Stimulated activated effector memory CD8-positive, alpha-beta T cell treated with anti-CD3 and anti-CD28 coated beads, Interleukin-12 subunit alpha, Interleukin-12 subunit beta, amount 100 ng/mL, for 72 hours (primary cell): ENCODE measurements at regions not wholly inside any gene's neighbourhood (a gene's known extent, or its start where the extent isn't known, plus 50 kb on each side); places are given as distances from the start of the nearest gene placed in this dataset.

Experiments
- ATAC-seq: fragments of 150-1000 bp; cut with Tn5 transposase; 2 replicates; pipeline ENCODE4 v1.10.0; 2021
- DNase-seq, 2 donors: peaks; one replicate each; pipeline ENCODE4 v3.0.0; 2021 to 2022; ENCODE audit warnings: low spot score in 2 of 2
- H3K27ac Mint-ChIP-seq: one replicate; pipeline ENCODE4 v1.8.0; 2022; ENCODE audit warnings: mild to moderate bottlenecking, mixed read lengths
- H3K36me3 Mint-ChIP-seq: one replicate; pipeline ENCODE4 v1.8.0; 2022; ENCODE audit warnings: mild to moderate bottlenecking, mixed read lengths
- H3K4me1 Mint-ChIP-seq: one replicate; pipeline ENCODE4 v1.8.0; 2022; ENCODE audit warnings: mixed read lengths
- H3K4me3 Mint-ChIP-seq: one replicate; pipeline ENCODE4 v1.8.0; 2022; ENCODE audit warnings: mild to moderate bottlenecking, mixed read lengths
- H3K9me3 Mint-ChIP-seq: one replicate; pipeline ENCODE4 v1.8.0; 2022; ENCODE audit warnings: mixed read lengths

DNA sequence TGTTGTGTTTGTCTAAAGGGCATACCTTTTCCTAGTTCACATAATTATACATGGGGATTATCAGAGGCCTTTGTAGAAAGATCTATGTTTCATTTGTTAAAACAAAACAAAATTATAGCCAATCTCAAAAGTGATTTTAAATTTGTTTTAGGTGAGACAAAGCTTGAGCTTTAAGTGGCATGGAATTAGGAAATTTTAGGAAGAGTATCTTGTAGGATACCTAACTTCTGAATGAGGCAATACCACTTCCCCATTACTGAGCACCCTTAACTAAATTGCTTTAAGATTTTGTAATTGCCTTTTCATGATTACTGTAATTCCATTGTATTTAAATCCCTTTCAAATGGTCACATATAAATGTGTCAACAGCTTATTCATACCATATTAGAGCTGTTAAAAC is 775.6 kb downstream of the NR2F1-AS1 start:
- Mint-ChIP-seq H3K4me3 (no peak overlapping the region), H3K4me1 (no peaks in the 10 kb centered on the region), H3K9me3 (peaks cover 3% of the 10 kb centered on the region), H3K27ac (no peak overlapping the region), H3K36me3 (no peaks in the 10 kb centered on the region)
- no peak for DNase-seq
- ATAC-seq, result no peak

DNA sequence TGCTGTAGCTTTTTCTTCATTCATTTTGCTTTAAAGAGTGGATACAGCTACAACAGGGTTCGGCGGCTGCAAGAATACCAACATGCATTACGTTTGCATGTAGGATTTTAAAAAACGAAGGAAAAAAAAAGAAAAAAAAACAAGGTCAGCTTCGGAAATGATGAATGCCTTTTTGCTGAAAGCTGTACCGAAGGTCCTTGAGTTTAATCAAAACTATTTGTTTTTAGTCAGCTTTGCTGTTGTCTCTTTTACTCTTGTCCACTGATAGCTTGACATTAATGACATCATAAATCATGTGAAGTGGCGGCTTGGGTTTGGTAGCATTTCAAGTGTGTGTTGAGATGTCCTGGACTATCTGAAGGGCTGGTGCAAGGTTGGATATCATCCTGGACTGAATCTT is 779.1 kb downstream of the NR2F1-AS1 start:
- no peak for ATAC-seq

DNA sequence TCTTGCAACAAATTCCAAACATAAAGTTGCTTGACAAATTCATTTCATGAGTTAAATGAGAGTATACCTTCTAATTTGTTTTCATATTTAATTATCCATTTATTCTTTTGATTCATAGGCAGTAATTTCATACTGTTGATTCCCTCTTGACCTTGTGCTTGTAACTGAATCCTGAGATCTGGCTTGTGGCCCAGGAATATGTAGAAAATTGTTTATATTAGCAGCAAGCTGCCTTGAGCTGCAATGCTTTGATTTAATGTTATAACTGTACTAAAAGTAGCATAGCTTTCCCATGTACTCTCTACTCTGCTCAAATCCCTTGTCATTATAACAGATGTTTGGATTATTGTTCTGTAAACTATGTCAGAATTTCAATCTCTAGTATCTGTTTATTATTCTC is 780.7 kb downstream of the NR2F1-AS1 start:
- Mint-ChIP-seq H3K27ac (no peak overlapping the region), H3K9me3 (peaks cover 10% of the 10 kb centered on the region), H3K4me3 (no peak overlapping the region), H3K4me1 (no peaks in the 10 kb centered on the region), H3K36me3 (no peaks in the 10 kb centered on the region)
- ATAC-seq (no peak), DNase-seq (no peak)

More for the DNA sequence above, 779.1 kb downstream of the NR2F1-AS1 start:
- Mint-ChIP-seq H3K36me3 (no peaks in the 10 kb centered on the region), H3K4me3 (no peak overlapping the region), H3K27ac (no peak overlapping the region), H3K9me3 (peaks cover 3% of the 10 kb centered on the region), H3K4me1 (no peaks in the 10 kb centered on the region)
- DNase-seq, result no peak

DNA sequence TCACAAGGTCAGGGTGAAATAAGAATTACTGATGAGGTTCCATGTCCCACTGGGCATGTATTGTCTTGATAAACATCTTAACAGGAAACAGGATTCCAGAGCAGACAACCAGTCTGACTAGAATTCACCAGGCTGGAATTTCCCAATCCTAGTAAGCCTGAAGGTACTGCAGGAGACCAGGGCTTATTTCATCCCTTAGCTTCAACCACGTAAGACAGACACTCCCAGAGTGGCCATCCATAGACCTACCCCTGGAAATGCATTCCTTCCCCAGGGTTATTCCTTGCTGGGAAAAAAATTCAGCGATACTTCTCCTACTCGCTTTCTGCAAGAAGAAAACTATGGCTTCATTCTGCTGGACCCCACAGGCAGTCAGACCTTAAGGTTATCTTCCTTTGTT is 785.4 kb downstream of the NR2F1-AS1 start:
- Mint-ChIP-seq H3K36me3 (no peaks in the 10 kb centered on the region), H3K27ac (no peak overlapping the region), H3K9me3 (peaks cover 23% of the 10 kb centered on the region), H3K4me3 (no peak overlapping the region), H3K4me1 (no peaks in the 10 kb centered on the region)
- ATAC-seq, result no peak
- DNase-seq, result no peak

DNA sequence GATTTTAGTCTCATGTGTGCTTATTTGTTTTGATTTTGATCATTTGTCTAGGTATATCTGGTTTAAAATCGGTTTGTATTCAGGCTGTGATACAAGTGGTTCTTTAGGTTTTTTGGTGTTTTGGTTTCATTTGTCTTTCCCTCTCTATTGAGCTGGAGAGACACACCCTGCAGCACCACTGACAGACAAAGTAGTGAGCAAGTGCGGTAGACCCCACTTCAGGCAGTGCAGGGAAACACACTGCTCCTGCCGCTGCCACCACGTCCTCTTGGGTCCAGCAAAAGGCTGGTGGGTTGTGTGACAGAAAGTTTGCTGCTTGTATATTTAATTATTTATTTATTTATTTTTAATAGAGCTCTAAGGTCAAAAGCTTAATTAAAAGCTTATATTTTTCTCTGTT is 801.0 kb downstream of the NR2F1-AS1 start:
- no peak for DNase-seq
- Mint-ChIP-seq H3K4me1 (no peaks in the 10 kb centered on the region), H3K36me3 (no peaks in the 10 kb centered on the region), H3K9me3 (peaks cover 8% of the 10 kb centered on the region), H3K4me3 (no peak overlapping the region), H3K27ac (no peak overlapping the region)
- no peak for ATAC-seq

DNA sequence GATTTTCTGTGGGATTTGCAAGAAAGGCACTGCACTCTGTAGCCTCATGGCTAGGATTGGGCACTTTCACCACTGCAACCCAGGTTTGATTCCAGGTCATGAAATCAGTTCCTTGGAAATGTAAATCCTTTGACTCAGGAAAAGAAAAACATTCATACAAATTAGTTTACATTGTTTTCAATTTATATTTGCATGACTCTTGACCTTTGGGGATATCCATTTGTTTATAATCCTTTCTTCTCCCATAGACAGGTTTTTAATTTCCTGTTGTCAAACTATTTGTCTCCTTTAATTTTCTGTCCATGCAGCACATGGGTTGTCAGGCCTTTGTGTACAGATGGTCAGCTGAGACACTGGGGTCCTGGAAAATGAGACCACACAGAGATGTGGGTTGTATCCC is 801.5 kb downstream of the NR2F1-AS1 start:
- Mint-ChIP-seq H3K4me1 (no peaks in the 10 kb centered on the region), H3K4me3 (no peak overlapping the region), H3K9me3 (peaks cover 9% of the 10 kb centered on the region), H3K27ac (no peak overlapping the region), H3K36me3 (no peaks in the 10 kb centered on the region)
- DNase-seq (no peak), ATAC-seq (no peak)

DNA sequence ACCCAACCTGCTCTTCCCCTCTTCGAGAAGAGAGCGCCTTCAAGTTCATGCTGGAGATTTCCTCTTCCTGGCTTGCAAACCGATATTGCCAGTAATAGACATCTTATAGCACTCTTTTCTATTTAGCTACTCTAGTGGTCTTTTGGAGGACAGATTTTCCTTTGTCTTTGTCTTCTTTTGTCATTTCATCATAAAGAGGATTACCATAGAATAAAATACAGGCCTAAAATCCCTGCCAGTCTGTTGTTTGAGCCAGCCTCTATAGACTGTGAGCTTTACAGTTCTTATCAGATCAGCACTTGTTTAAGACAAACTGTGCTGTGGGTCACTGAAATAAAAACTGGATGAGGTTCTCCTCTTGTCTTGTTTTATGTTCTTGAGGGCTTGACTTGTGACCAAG is 802.8 kb downstream of the NR2F1-AS1 start:
- ATAC-seq (no peak), DNase-seq (no peak)
- no peak overlapping the region for H3K27ac Mint-ChIP-seq
- no peaks in the 10 kb centered on the region for H3K4me1 Mint-ChIP-seq
- H3K9me3 Mint-ChIP-seq, result peaks cover 11% of the 10 kb centered on the region
- no peaks in the 10 kb centered on the region for H3K36me3 Mint-ChIP-seq
- H3K4me3 Mint-ChIP-seq, result no peak overlapping the region

DNA sequence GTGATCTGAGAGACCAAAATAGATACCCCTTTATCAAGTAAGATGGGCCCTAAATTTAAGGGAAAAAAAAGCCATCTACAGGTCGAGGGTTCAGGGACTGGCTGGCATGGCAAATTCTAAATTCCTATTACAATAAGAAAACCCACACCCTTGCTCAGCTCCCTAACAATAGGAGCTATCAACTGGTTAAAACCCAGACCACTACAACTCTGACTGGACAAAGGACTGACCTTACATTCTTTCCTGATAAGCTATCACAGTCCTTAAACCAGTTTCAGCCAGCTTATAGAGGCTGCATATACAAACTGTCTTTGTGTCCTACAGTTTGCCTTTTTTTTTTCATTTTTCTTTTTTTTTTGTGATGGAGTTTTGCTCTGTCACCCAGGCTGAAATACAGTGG is 803.6 kb downstream of the NR2F1-AS1 start:
- H3K4me3 Mint-ChIP-seq, result no peak overlapping the region
- H3K27ac Mint-ChIP-seq, result no peak overlapping the region
- DNase-seq, result no peak
- peaks cover 11% of the 10 kb centered on the region for H3K9me3 Mint-ChIP-seq
- no peaks in the 10 kb centered on the region for H3K4me1 Mint-ChIP-seq
- no peak for ATAC-seq
- H3K36me3 Mint-ChIP-seq, result no peaks in the 10 kb centered on the region

DNA sequence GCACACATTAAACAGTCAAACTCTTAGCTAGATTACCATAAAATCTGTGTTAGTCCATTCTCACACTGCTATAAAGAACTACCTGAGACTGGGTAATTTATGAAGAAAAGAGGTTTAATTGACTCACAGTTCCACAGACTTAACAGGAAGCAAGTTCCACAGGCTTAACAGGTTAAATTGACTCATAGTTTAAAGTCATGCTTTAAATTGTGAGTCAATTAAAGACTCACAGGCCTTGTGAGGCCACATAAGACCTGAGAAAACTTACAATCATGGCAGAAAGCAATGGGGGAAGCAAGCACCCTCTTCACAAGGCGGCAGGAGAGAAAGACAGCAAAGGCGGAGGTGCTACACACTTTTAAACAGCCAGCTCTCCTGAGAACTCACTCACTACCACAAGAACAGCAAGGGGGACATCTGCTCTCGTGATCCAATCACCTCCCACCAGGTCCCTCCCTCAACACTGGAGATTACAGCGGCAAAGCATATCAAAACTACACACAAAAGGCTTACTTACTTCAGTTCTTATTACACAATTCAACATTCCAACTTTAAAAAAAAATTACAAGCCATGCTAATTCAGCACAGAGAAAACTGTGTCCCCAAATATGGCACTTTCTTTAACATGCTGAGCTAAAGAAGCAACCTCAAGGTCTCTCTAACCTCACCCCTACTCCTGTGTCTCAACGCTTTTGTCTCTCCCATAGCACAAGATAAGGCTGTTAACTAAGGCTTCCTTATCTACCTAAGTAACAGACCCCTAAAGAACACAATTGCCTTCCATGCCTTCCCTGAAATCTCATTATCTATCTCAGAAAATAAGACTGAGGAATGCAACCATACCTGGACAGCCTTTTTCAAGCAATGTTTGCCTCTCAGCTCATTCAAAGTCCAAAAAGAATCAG is 805.1 kb downstream of the NR2F1-AS1 start:
- Mint-ChIP-seq H3K27ac (no peak overlapping the region), H3K9me3 (peaks cover 11% of the 10 kb centered on the region), H3K4me3 (no peak overlapping the region), H3K36me3 (no peaks in the 10 kb centered on the region), H3K4me1 (no peaks in the 10 kb centered on the region)
- ATAC-seq (no peak), DNase-seq (no peak)

DNA sequence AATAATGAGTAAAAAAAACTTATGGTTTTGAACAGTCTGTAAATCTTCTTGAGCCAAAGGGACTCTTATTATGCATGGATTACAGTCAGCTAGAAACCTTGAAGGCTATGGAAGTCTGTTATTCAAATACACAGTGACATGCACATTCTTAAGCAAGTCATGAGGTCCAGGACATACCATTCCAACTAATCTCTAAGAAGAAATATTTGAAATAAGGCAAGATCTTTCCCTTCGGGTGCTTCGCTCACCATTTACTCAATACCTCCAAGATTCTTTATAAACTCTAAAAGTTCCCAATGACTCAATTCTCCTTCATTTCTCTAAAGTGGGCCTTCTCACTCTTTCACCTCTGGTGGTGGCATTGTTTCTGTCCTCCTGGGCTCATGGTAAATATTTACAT is 811.0 kb downstream of the NR2F1-AS1 start:
- DNase-seq, result no peak
- peaks cover 11% of the 10 kb centered on the region for H3K9me3 Mint-ChIP-seq
- no peak for ATAC-seq
- H3K27ac Mint-ChIP-seq, result no peak overlapping the region
- H3K4me3 Mint-ChIP-seq, result no peak overlapping the region
- no peaks in the 10 kb centered on the region for H3K4me1 Mint-ChIP-seq
- H3K36me3 Mint-ChIP-seq, result no peaks in the 10 kb centered on the region

DNA sequence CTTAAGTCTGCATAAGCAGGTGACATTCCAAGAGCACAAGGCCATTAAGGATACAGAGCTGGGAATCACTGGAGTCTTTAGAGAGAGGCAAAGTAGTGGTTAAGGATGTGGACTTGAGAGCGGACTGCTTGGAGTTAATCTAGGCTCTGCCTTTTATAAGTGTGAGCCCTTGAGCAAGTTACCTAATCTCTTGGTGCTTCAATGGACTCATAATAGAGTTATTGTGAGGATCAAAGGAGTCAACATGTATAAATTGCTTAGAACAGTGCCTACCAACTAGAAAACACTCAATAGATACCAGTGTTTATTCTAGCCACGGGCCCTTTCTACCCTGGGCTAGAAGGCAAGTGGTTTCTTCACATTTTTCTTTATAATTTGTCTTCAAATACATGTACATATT is 819.4 kb downstream of the NR2F1-AS1 start:
- no peak for ATAC-seq
- H3K9me3 Mint-ChIP-seq, result peaks cover 4% of the 10 kb centered on the region
- H3K4me1 Mint-ChIP-seq, result no peaks in the 10 kb centered on the region
- no peak overlapping the region for H3K4me3 Mint-ChIP-seq
- H3K27ac Mint-ChIP-seq, result no peak overlapping the region
- H3K36me3 Mint-ChIP-seq, result no peaks in the 10 kb centered on the region
- DNase-seq, result no peak

DNA sequence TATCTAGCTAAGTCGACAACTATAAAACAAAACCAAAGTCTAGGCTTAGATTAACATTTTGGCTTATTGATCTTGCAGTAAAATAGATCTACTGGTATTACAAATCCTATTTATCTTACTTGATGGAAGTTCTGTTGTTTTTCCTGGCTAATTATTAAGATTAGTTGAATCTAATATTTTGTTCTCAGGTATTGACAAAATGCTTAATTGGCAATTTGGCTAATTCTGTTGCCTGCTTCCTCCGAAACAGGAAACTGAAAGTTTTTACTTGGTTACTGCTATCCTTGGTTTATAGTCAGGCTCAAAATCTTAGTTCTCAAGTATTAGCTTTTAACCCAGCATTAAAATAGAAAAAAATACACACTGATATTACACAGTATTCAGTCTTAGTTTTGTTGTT is 820.5 kb downstream of the NR2F1-AS1 start:
- Mint-ChIP-seq H3K9me3 (peaks cover 4% of the 10 kb centered on the region), H3K4me3 (no peak overlapping the region), H3K36me3 (no peaks in the 10 kb centered on the region), H3K27ac (no peak overlapping the region), H3K4me1 (no peaks in the 10 kb centered on the region)
- ATAC-seq, result no peak
- DNase-seq, result no peak

DNA sequence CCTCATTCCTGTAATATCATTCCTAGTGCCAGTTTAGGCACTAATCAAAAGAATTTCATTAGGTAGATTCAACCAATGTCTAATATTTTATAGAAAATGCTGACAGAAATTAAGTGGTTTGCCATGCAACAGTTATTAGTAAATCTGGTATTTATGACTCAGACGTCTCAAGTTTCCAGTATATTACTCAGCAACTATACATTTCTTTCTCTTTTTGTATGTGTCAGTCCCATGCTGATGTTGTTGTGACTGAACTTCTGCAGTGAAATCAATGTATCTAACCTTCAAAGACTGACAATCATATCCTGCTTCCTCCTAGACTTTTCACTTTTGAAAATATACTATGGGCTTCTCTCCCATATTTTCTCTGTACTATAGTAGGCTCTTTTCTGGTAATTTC is 822.5 kb downstream of the NR2F1-AS1 start:
- ATAC-seq (no peak), DNase-seq (no peak)
- H3K4me1 Mint-ChIP-seq, result no peaks in the 10 kb centered on the region
- H3K4me3 Mint-ChIP-seq, result no peak overlapping the region
- H3K36me3 Mint-ChIP-seq, result no peaks in the 10 kb centered on the region
- peaks cover 4% of the 10 kb centered on the region for H3K9me3 Mint-ChIP-seq
- no peak overlapping the region for H3K27ac Mint-ChIP-seq

DNA sequence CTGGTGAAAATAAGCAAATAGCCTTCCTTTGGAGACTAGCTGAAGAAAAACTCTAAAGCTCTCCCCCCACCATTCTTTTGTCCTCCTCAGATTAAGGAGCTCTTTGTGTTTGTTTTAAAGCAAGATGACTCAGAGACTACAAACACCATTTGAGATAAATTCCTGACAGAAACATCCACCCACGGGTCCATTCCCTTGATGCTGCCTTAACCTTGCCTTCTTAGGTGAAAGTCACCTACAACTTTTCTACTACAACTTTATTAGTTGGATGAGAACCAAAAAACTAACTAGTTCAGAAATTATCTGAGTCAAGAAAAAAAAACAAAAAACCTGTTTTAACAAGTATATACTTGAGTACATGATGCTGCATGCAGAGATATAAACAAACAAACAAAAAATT is 831.1 kb downstream of the NR2F1-AS1 start:
- DNase-seq (no peak), ATAC-seq (no peak)
- peaks cover 11% of the 10 kb centered on the region for H3K9me3 Mint-ChIP-seq
- no peak overlapping the region for H3K27ac Mint-ChIP-seq
- no peaks in the 10 kb centered on the region for H3K4me1 Mint-ChIP-seq
- H3K4me3 Mint-ChIP-seq, result no peak overlapping the region
- no peaks in the 10 kb centered on the region for H3K36me3 Mint-ChIP-seq

DNA sequence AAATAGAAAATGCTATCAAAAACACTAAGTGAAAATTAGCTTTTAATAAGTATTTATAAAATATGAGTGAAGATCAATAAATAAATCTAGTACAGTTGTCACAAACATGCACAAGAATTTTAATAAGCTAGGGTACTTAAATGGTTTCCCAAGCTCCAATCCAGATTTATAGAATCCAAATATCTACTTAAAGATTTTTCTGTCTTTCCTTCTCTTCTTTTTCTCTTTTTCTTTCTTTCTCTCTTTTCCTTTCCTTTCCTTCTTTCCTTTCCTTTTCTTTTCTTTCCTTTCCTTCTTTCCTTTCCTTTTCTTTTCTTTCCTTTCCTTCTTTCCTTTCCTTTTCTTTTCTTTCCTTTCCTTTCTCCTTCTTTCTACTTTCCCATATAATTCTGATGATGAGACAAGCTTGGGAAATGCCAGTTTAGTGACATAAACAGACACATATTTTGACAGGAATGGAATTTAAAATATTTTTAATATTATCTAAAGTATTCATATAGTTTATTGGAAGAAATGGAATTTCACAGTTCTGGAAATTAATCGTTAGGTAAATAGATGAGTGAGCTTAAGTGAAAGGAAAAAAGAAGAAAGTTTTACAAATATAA is 832.8 kb downstream of the NR2F1-AS1 start:
- Mint-ChIP-seq H3K27ac (no peak overlapping the region), H3K4me3 (no peak overlapping the region), H3K9me3 (peaks cover 13% of the 10 kb centered on the region), H3K36me3 (no peaks in the 10 kb centered on the region), H3K4me1 (no peaks in the 10 kb centered on the region)
- DNase-seq, result no peak
- ATAC-seq, result no peak

DNA sequence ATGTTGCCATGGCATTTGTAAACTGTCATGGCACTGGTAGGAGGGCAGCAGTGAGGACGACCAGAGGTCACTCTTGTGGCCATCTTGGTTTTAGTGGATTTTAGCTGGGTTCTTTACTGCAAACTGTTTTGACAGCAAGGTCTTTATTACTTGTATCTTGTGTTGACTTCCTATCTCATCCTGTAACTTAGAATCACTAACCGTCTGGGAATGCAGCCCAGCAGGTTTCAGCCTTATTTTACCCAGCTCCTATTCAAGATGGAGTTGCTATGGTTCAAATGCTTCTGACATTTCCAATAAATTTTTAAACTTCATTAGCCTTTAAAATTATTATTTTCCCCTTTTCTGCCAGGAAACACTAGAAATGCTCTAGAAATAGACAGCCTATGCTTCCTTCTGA is 839.1 kb downstream of the NR2F1-AS1 start:
- H3K36me3 Mint-ChIP-seq, result no peaks in the 10 kb centered on the region

More for the DNA sequence above, 839.1 kb downstream of the NR2F1-AS1 start:
- Mint-ChIP-seq H3K4me3 (no peak overlapping the region), H3K9me3 (peaks cover 19% of the 10 kb centered on the region), H3K4me1 (no peaks in the 10 kb centered on the region), H3K27ac (no peak overlapping the region)
- no peak for DNase-seq
- no peak for ATAC-seq
